Kidney epithelial cell (primary cell): ENCODE measurements at regions not wholly inside any gene's neighbourhood (a gene's known extent, or its start where the extent isn't known, plus 50 kb on each side); places are given as distances from the start of the nearest gene placed in this dataset.

Source experiments
- DNase-seq: peaks from one replicate; pipeline ENCODE4 v3.0.0-alpha.2; 2010; ENCODE audit warnings: low read depth
- H3K27me3 ChIP-seq: 2 replicates; pipeline ENCODE4 v1.6.0; 2011; ENCODE audit warnings: low read length; ENCODE audit not compliant: control insufficient read depth, insufficient read depth
- H3K36me3 ChIP-seq: 2 replicates; pipeline ENCODE4 v1.5.1; 2011; ENCODE audit warnings: low read length; ENCODE audit not compliant: control insufficient read depth, insufficient read depth
- H3K4me3 ChIP-seq: 2 replicates; pipeline ENCODE4 v1.5.1; 2011; ENCODE audit warnings: low read depth, mild to moderate bottlenecking, control low read depth, low read length
- CTCF ChIP-seq: IDR thresholded peaks from 2 replicates; pipeline ENCODE4 v1.5.1; 2011; ENCODE audit warnings: mild to moderate bottlenecking, moderate library complexity, low read length, control low read depth, inconsistent platforms; ENCODE audit not compliant: insufficient read depth, poor library complexity, severe bottlenecking

DNA sequence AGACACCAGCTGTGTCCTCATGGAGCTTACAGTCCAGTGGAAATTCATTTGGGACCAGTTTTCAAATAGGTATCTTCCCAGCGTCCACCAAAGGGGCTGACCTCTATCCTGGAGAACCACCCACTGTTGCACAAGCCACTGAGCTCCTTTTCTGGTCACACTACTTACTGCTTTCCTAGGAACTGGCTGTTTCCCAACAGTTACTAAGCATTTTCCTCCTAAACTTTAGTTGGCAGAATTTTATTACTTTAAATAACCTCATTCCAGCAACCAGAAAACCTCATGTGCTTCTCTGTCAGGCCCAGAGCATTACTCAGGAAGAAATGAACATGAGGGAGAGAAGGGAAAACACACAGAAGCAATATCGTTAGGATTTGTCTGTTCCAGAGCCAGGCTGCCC, 183.1 kb downstream of the GPAM start:
- Histone ChIP-seq H3K36me3 (no peaks in the 10 kb centered on the region), H3K4me3 (no peak overlapping the region), H3K27me3 (no peaks in the 10 kb centered on the region)
- no peak for DNase-seq
- TF ChIP-seq CTCF = no peak

DNA sequence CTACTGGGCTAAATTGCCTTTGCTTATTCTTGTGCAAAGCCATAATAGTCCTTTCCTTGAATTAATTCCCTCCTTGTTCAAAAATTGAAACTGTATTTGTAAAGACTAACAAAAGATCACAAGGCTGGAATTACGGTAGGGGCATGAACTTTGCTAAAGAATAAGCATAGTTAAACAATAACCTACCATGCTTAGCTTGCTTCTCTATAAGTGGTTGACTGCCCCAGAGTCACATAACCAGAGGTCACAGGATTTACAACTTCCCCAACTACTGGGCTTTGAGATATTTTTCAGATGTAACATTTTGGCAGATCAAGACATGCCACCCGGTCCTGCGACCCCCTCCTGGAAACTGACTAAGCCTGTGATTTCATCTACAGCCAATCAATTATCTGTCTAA, 181.4 kb downstream of the GPAM start:
- Histone ChIP-seq H3K4me3 (no peak overlapping the region), H3K27me3 (no peaks in the 10 kb centered on the region), H3K36me3 (no peaks in the 10 kb centered on the region)
- DNase-seq = peak; percentile 1
- no peak for TF ChIP-seq CTCF

- Histone ChIP-seq H3K27me3 (no peaks in the 10 kb centered on the region), H3K4me3 (no peak overlapping the region), H3K36me3 (no peaks in the 10 kb centered on the region)
- DNase-seq = no peak
- TF ChIP-seq CTCF = no peak
These were observed 179.5 kb downstream of the GPAM start for GRCh38 chr10:112004075-112004474.

DNA sequence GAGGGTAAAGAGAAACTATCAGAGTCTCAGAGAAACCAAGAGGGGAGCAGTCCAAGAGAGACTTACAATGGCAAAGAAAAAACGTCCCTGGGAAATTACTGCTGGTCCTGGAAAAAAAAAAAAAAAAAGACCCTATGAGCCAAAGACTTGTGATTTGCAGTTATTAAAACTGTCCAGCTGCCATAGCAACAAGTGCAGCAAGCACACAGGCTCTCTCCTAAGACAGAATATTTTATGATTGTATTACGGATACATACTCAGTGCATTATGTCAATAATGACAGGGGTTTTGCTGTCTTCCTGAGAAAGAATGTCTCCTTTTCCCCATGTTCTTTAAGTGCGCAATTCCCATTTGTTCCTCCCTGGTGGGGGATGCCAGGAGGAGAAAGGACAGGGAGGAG, 178.5 kb downstream of the GPAM start:
- TF ChIP-seq CTCF = no peak
- no peak for DNase-seq
- H3K4me3 ChIP-seq = no peak overlapping the region

DNA sequence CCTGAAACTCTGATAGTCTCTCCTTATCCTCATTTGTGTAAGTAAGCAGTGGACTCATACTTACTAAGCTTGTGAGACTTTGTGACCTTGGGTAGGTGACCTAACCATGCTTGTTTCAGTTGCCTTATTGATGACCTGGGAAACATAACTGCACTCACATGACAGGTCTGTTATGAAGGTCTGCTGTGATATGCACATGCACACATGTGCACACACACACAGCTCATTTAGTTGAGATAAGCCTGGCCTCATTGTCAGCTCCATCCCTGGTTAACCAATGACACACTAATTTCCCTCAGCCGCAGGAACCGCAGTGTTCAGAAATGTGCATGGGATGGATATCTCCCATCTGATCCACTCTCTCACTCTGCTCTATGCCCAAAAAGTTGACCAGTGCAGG, 177.2 kb downstream of the GPAM start:
- TF ChIP-seq CTCF = no peak
- no peak overlapping the region for H3K4me3 ChIP-seq

More for the DNA sequence above, 178.5 kb downstream of the GPAM start:
- Histone ChIP-seq H3K36me3 (no peaks in the 10 kb centered on the region), H3K27me3 (no peaks in the 10 kb centered on the region)

GRCh38 chr10:112006831-112007230, 176.7 kb downstream of the GPAM start:
- no peak for TF ChIP-seq CTCF
- H3K36me3 ChIP-seq = no peaks in the 10 kb centered on the region
- H3K4me3 ChIP-seq = no peak overlapping the region
- no peak for DNase-seq
- H3K27me3 ChIP-seq = no peaks in the 10 kb centered on the region

More for the DNA sequence above, 177.2 kb downstream of the GPAM start:
- Histone ChIP-seq H3K36me3 (no peaks in the 10 kb centered on the region), H3K27me3 (no peaks in the 10 kb centered on the region)
- DNase-seq = no peak
